ENCODE measurements at regions not wholly inside any gene's neighbourhood (a gene's known extent, or its start where the extent isn't known, plus 50 kb on each side); places are given as distances from the start of the nearest gene placed in this dataset.

GRCh38 chr11:86136538-86136937, 67.7 kb upstream of the PICALM start:
- H3K27ac ChIP-seq (ENCODE audit: low read length), result no peak overlapping the region
- no peak overlapping the region for H3K4me3 ChIP-seq (ENCODE audit: low read length)
- H3K9me3 ChIP-seq (replicated peaks; ENCODE audit: control insufficient read depth, low read depth, low read length), result no peaks in the 10 kb centered on the region
- H3K27me3 ChIP-seq (ENCODE audit: control insufficient read depth, insufficient read depth, low read length), result no peaks in the 10 kb centered on the region
- no peaks in the 10 kb centered on the region for H3K36me3 ChIP-seq (ENCODE audit: control insufficient read depth, insufficient read depth, low read length)
- DNase-seq, result no peak
- H3K4me1 ChIP-seq (ENCODE audit: control insufficient read depth, insufficient read depth, low read length), result no peaks in the 10 kb centered on the region
- WGBS (ENCODE audit: insufficient coverage), result 56% methylated on average over 2 of the region's 2 CpGs

GRCh38 chr11:86135319-86135714, 66.4 kb upstream of the PICALM start:
- no peaks in the 10 kb centered on the region for H3K9me3 ChIP-seq (replicated peaks; ENCODE audit: control insufficient read depth, low read depth, low read length)
- H3K27me3 ChIP-seq (ENCODE audit: control insufficient read depth, insufficient read depth, low read length), result no peaks in the 10 kb centered on the region
- H3K36me3 ChIP-seq (ENCODE audit: control insufficient read depth, insufficient read depth, low read length), result no peaks in the 10 kb centered on the region
- no peak for DNase-seq
- WGBS (ENCODE audit: insufficient coverage), result no CpG with 5 or more reads among the region's 1 CpG
- H3K4me1 ChIP-seq (ENCODE audit: control insufficient read depth, insufficient read depth, low read length), result no peaks in the 10 kb centered on the region
- no peak overlapping the region for H3K4me3 ChIP-seq (ENCODE audit: low read length)
- no peak overlapping the region for H3K27ac ChIP-seq (ENCODE audit: low read length)

GRCh38 chr11:86134580-86135318, 65.9 kb upstream of the PICALM start:
- no peak overlapping the region for H3K4me3 ChIP-seq (ENCODE audit: low read length)
- H3K27ac ChIP-seq (ENCODE audit: low read length), result no peak overlapping the region
- WGBS (ENCODE audit: insufficient coverage), result 94% methylated on average over 2 of the region's 3 CpGs
- peak; percentile 27 for DNase-seq
- no peaks in the 10 kb centered on the region for H3K9me3 ChIP-seq (replicated peaks; ENCODE audit: control insufficient read depth, low read depth, low read length)
- no peaks in the 10 kb centered on the region for H3K4me1 ChIP-seq (ENCODE audit: control insufficient read depth, insufficient read depth, low read length)
- no peaks in the 10 kb centered on the region for H3K36me3 ChIP-seq (ENCODE audit: control insufficient read depth, insufficient read depth, low read length)
- H3K27me3 ChIP-seq (ENCODE audit: control insufficient read depth, insufficient read depth, low read length), result no peaks in the 10 kb centered on the region

- H3K9me3 ChIP-seq (replicated peaks; ENCODE audit: control insufficient read depth, low read depth, low read length), result no peaks in the 10 kb centered on the region
- no peaks in the 10 kb centered on the region for H3K36me3 ChIP-seq (ENCODE audit: control insufficient read depth, insufficient read depth, low read length)
- H3K4me3 ChIP-seq (ENCODE audit: low read length), result no peak overlapping the region
- H3K27me3 ChIP-seq (ENCODE audit: control insufficient read depth, insufficient read depth, low read length), result no peaks in the 10 kb centered on the region
- WGBS (ENCODE audit: insufficient coverage), result 70% methylated on average over 2 of the region's 7 CpGs
- no peak for DNase-seq
- H3K4me1 ChIP-seq (ENCODE audit: control insufficient read depth, insufficient read depth, low read length), result no peaks in the 10 kb centered on the region
- no peak overlapping the region for H3K27ac ChIP-seq (ENCODE audit: low read length)
Observed at GRCh38 chr11:86132667-86133249, 63.9 kb upstream of the PICALM start.

GRCh38 chr11:86129740-86130540, 61.1 kb upstream of the PICALM start:
- Histone ChIP-seq H3K27ac (ENCODE audit: low read length) (no peak overlapping the region), H3K27me3 (ENCODE audit: control insufficient read depth, insufficient read depth, low read length) (no peaks in the 10 kb centered on the region), H3K36me3 (ENCODE audit: control insufficient read depth, insufficient read depth, low read length) (no peaks in the 10 kb centered on the region), H3K4me1 (ENCODE audit: control insufficient read depth, insufficient read depth, low read length) (no peaks in the 10 kb centered on the region), H3K4me3 (ENCODE audit: low read length) (no peak overlapping the region), H3K9me3 (replicated peaks; ENCODE audit: control insufficient read depth, low read depth, low read length) (no peaks in the 10 kb centered on the region)
- no CpG with 5 or more reads among the region's 3 CpGs for WGBS (ENCODE audit: insufficient coverage)
- DNase-seq, result no peak

- Histone ChIP-seq H3K4me3 (ENCODE audit: low read length) (no peak overlapping the region), H3K27me3 (ENCODE audit: control insufficient read depth, insufficient read depth, low read length) (no peaks in the 10 kb centered on the region), H3K36me3 (ENCODE audit: control insufficient read depth, insufficient read depth, low read length) (no peaks in the 10 kb centered on the region), H3K27ac (ENCODE audit: low read length) (no peak overlapping the region), H3K4me1 (ENCODE audit: control insufficient read depth, insufficient read depth, low read length) (no peaks in the 10 kb centered on the region), H3K9me3 (replicated peaks; ENCODE audit: control insufficient read depth, low read depth, low read length) (no peaks in the 10 kb centered on the region)
- no peak for DNase-seq
- WGBS (ENCODE audit: insufficient coverage), result no CpG with 5 or more reads among the region's 2 CpGs
Observed at GRCh38 chr11:86128914-86129313, 60.0 kb upstream of the PICALM start.

GRCh38 chr11:86126862-86127261, 58.0 kb upstream of the PICALM start:
- no peaks in the 10 kb centered on the region for H3K36me3 ChIP-seq (ENCODE audit: control insufficient read depth, insufficient read depth, low read length)
- no peaks in the 10 kb centered on the region for H3K9me3 ChIP-seq (replicated peaks; ENCODE audit: control insufficient read depth, low read depth, low read length)
- H3K27me3 ChIP-seq (ENCODE audit: control insufficient read depth, insufficient read depth, low read length), result no peaks in the 10 kb centered on the region
- H3K27ac ChIP-seq (ENCODE audit: low read length), result no peak overlapping the region
- DNase-seq, result no peak
- H3K4me3 ChIP-seq (ENCODE audit: low read length), result no peak overlapping the region
- H3K4me1 ChIP-seq (ENCODE audit: control insufficient read depth, insufficient read depth, low read length), result no peaks in the 10 kb centered on the region

- H3K36me3 ChIP-seq (ENCODE audit: control insufficient read depth, insufficient read depth, low read length), result no peaks in the 10 kb centered on the region
- no peak overlapping the region for H3K27ac ChIP-seq (ENCODE audit: low read length)
- no peaks in the 10 kb centered on the region for H3K27me3 ChIP-seq (ENCODE audit: control insufficient read depth, insufficient read depth, low read length)
- no peaks in the 10 kb centered on the region for H3K4me1 ChIP-seq (ENCODE audit: control insufficient read depth, insufficient read depth, low read length)
- 77% methylated on average over 2 of the region's 3 CpGs for WGBS (ENCODE audit: insufficient coverage)
- H3K4me3 ChIP-seq (ENCODE audit: low read length), result no peak overlapping the region
- H3K9me3 ChIP-seq (replicated peaks; ENCODE audit: control insufficient read depth, low read depth, low read length), result no peaks in the 10 kb centered on the region
- no peak for DNase-seq
Observed at GRCh38 chr11:86124251-86125233, 55.7 kb upstream of the PICALM start.

GRCh38 chr11:86122773-86123172, 53.9 kb upstream of the PICALM start:
- no peak for DNase-seq
- Histone ChIP-seq H3K4me3 (ENCODE audit: low read length) (no peak overlapping the region), H3K27ac (ENCODE audit: low read length) (no peak overlapping the region), H3K9me3 (replicated peaks; ENCODE audit: control insufficient read depth, low read depth, low read length) (no peaks in the 10 kb centered on the region), H3K4me1 (ENCODE audit: control insufficient read depth, insufficient read depth, low read length) (no peaks in the 10 kb centered on the region), H3K27me3 (ENCODE audit: control insufficient read depth, insufficient read depth, low read length) (no peaks in the 10 kb centered on the region), H3K36me3 (ENCODE audit: control insufficient read depth, insufficient read depth, low read length) (no peaks in the 10 kb centered on the region)
- WGBS (ENCODE audit: insufficient coverage), result 100% methylated on average over 1 of the region's 1 CpG

Data from muscle of leg (tissue), 3 donors.